Stimulated activated naive CD4-positive, alpha-beta T cell (primary cell): ENCODE measurements at regions not wholly inside any gene's neighbourhood (a gene's known extent, or its start where the extent isn't known, plus 50 kb on each side); places are given as distances from the start of the nearest gene placed in this dataset.

Experiments used
- DNase-seq, 6 experiments: peaks; one replicate each; lab custom pipeline; 2025; lab: John Stamatoyannopoulos, UW

DNA sequence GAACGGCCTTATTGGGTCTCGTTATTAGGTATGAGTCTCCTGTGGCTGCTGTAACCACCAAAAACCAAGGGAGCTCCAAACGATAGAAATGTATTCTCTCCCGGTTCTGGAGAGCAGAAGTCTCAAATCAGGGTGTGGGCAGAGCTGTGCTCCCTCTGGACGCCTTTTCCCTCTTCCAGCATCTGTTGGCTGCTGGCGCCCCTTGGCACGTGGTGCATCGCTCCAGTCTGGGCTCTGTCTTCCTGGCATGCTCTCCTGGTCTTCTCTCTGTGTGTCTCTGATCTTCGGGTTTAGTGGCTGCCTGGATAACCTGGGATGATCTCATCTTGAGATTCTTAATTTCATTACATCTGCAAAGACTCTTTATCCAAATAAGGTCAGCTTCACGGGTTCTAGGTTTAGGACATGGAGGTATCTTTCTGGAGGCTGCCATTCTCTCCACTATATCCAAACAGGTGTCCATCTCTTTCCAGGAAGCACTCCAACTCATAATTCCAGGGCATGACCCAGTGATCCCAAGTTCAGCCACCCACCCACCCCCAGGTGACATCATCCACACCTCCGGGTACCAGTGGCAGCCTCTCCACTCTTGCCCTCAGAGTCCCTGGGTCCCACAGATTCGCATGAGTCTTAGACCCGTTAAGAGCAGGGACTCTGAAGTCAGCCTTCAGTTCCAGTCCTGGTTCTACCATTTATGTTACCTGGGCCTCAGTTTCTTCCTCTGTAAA lies 145.5 kb upstream of the FOXF1 start:
- no peak for DNase-seq

DNA sequence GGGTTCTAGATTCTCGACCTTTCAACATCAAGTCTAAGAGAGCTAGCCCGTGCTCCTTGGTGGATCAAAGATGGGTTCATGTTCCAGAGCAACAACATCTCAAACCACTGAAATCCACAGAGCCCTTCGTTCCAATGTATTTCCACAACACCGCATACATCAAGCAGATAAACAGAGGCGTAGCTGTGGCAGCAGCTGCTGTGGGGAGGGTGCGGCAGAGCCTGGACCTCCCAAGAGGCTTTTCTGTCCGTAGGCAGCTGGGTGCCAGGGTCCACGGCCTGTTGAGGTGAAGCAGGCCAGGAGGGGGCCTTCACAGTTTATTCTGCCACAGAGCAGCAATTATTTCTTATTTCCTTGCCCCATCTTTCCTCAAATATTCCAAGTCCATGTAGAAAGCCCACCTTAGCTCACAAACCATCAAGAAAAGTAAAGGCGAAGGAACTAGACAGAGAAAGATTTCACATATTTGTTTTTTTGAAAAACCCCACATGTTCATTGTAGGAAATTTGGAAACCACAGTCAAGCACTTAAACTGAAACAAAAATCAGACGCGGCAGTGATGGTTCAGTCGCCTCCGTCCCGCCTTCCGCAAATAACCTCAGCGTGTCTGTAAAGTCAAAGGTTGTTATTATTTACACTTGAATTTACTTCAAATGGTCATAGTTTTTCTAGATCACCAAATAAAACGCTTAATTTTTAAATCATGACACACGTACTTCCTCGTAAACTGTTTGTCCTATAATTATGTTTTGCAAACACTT lies 144.6 kb upstream of the FOXF1 start:
- no peak for DNase-seq

DNA sequence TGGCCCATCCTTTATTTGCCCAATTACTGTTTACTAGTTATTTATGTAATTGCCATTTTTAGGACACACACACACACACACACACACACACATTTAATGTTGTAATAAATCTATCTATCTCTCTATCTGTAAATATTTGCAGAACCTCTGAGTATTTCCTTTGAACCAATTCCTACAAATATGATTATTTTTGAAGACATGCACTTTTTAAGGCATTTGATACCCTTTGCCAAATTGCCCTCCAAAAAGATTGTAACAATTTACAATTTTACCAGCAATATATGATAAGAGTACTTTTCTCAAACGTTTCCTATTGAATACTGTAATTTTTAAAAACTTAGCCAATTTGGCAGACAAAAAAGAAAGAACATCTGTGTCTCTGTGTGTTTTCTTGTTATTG lies 143.8 kb upstream of the FOXF1 start:
- DNase-seq, result no peak

DNA sequence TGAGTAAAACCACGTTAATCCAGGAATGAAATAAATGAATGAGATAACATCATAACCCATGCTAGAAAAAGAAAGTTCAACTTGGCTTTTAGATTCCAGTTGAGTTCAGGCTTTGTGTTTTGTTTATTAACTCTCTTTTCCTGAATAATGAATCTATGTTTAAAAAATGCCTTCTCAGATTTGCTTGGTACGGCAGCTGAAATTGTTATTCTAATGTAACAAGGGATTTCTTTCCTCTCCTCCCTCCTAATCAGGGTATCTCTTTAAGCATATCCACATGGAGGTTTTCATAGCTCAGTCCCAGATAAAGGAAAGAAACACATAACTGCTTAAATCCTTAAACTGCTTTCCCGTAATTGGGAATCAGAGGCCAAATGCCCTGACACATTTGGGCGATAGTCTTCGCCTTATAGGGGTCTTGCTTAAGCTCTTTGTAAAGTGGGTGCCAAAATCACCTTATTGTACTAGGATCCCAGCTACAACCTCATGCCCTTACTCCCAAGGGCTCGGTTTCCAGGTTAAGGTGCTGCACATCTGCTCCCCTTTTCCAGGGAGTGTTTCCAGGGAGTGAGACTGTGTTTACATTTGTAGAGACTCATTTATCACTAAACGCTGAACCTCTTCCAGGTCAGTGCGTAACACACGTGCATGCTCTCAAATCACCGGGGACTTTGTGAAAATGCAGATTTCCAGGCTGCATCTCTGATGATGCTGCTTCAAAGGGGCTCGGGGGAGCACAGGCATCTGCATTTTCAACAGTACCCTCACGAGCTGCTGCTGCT lies 142.8 kb upstream of the FOXF1 start:
- no peak for DNase-seq

DNA sequence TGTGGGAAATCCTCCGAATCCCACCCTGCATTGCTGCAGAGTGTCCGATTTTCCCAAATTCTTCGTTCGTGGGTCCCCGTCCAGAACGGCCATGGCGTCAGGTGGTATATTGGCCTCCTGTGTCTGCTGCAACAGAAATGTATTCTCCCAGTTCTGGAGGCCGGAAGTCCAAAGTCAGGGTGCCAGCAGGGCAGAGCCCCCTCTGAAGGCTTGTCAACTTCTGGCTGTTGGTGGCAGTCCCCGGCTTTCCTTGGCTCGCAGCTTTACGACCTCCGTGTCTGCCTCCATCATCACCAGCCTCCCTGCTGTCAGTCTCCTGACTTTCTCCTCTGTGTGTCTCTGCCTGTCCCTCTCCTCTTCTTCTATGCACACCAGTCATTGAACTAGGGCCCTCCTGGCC lies 142.1 kb upstream of the FOXF1 start:
- no peak for DNase-seq

DNA sequence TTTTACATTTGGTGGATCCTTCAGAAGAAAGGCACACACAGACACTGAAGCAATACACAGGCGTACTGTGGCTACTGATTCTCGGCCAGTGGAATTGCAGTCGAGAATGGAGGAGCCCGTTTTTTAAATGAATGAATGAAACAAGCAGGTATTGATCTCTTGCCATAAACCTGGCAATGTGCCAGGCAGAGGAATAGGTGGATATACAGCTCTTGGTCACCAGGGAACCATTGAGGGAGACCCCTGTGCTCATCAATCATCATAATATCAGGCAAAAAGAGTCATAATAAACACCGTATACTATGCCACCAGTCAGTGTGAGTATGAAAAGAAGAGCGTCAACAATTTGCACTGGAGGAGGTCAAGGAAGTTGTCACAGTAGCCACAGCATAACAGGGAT lies 140.3 kb upstream of the FOXF1 start:
- no peak for DNase-seq

DNA sequence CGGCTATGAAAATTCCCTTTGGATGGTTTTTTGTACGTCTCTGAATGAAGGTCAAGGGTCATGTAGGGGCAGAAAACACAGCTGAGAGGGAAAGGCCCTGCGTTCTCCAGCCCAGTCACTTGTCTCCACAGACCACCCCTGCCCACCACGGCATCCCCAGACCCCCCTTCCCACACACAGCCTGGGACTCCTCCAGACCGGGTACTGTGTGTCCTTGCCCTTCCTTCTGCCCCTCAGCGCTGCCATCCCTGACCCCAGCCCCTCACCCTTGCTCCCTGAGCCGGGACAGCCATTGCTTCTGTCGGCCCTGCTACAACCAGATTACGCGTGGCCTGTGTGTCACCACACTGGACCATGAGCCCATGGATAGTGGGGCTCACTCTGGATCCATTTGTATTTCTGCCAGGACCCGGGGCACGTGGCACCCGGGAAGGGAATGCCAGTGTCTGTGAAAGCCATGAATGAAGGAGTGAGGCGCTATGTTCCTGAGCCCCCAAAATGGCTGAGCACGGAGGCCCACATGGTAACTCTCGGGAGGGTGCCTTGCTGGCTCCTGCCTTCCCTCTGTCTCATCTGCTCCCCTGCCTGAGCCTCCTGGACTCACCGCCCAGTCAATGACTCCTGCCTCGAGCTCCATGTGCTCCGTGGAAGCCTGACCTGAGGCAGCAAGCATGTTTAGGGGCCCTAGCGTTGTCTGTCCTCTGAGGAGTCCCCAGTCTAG lies 139.1 kb upstream of the FOXF1 start:
- no peak for DNase-seq

DNA sequence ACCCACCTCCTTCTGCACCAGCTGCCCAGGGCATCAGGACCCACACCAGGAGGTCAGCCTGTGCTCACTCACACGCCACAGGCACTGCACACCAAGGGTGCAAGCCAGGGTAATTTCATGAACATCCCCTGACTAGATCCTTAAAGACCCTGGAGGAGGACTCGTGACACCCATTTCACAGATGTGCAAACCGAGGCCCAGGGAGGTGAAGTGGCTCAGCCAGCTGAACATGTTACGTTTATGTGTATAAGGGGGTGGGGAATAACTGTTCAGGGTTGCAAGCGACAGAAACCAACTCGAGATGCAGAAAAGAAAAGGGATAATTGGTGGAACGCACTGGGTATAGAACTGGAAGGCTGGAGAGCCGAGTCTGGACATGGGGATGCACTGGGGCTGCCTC lies 138.1 kb upstream of the FOXF1 start:
- no peak for DNase-seq

DNA sequence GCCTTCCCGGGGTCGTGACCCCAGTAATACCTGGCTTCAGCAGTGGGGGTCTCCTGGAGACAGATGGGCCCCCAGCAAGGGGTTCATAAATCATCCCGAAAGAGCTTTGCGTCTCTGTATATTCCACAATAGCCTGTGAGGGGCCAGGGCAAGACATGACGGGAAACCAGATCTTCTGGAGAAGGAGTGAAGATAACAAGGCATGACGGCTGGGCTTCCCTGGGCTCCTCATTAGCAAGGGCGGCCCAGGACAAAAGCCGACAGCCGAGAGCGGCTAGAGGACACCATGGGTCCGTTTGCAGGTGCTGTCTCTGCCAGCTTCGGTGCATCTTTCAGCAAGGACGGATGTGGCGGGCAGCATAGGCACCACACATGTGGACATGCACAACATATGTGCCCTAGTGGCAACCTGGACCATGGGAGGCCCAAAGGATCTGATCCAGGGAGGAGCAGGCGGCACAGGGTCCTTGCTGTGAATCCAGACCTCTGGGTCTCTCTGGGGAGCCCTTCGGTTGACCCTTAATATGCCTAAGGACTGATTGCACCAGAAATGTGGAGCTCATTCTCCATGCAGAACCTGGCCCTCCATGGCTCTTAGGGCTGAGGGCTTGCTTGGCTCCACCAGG lies 136.9 kb upstream of the FOXF1 start:
- no peak for DNase-seq

DNA sequence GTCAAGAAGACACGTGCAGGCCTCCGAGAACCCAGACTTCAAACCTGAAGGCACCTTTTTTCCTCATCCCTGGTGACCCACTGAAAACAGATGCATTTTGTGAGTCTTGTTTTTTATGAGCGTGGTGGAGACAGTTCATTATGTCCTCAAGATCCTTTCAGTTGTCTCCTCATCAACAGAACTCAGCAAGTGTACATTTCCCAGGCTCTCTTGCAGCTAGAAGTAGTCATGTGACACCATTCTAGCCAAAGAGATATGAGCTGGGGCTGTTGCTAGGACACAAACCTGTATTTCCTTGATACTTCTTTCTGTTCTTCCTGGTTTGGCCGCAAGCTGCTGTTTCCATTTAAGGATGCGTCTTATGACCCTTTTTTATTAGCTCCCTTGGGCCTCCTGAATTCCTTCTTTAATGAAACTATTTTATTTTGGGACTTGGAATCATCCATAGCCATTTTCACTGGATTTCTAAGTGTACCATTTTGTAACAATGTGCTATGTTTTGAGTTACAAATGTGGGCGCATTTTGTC lies 135.7 kb upstream of the FOXF1 start:
- no peak for DNase-seq

DNA sequence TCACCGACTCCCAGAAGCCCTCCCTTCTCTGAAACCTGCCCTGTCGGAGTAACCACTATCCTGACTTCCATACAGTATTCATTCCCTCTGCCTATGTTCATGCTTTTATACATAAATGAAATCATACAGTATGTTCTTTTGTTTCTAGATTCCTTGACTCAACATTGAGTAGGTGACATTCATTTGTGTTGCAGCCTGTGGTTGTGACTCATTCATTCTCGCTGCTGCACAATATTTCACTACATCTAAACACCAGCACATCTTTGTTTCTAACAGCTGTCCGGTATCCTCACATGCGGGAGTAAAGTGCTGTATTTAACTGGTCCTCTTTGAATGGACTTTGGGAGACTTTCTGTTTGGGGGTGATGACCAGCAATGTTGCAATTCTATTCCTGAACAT lies 135.0 kb upstream of the FOXF1 start:
- no peak for DNase-seq

DNA sequence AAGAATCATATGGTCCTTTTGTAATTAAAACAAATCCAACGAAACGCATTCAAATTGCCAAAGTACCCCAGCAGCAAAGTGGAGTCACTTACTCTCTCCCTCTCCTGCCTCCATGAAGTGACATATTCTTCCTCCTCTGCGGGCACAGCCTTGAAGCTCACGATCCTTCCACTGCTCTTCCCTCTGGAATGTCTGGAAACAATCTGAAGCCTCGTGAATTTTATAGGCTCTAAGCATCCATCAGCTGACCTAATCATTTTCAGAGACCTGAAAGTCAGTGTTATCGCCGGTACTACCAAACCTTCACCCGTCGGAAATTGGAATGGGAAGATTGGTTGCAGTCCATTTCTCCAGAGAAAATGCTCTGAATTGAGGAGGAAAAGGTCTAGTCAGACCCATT lies 134.5 kb upstream of the FOXF1 start:
- DNase-seq, result no peak

DNA sequence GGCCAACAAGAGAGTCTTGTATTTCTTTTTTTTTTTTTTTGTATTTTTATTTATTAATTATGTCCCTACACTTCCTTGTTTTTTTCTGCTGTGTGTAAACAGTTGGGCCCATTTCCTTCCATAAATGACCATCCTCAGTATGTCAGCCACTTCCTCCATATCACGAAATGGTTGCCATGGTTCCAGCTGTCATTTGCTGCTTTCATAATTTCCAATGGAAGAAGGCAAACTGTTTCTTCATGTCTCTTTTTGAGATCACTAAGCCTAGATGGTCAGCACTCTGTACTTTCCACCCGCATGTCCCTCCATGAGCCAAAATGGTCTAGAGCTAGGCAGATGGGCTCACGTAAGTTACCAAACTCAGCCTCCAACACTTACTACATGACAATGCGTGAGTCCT lies 133.5 kb upstream of the FOXF1 start:
- DNase-seq, result no peak

DNA sequence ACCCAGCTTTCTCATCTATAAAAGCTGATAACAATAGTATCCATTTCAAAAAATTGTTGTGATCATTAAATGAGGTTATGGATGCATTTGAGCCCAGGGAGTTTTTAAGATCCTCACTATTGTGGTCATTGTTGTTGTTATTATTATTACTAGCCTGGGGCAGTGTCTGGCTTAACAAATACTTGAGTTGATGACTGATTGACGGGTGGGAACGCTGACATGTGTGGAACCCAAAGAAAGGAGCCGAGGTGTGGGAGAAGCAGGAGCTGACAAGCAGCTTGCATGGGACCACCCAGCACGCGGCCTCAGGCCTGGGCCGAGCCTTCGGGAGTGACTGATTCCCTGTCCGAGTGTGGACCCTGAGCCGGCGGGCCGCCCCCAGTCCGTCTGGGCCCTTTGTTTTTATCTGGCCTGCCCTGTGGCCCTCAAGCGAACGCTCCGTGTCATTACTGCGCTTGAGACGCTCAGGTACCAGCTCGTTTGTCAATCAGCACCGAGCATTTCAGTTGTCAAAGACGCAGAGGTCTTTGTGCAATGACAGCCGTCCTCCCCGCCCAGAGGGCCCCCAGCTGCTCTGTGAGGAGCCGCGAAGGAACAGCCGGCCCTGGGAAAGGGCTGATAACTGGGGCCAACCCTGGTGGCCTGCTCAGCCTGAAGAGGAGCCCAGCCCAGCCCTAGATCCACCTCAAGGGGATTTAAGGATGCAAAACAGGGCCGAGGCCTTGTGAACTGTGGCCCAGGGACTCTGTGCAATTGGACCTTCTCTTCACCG lies 132.9 kb upstream of the FOXF1 start:
- DNase-seq, result no peak

DNA sequence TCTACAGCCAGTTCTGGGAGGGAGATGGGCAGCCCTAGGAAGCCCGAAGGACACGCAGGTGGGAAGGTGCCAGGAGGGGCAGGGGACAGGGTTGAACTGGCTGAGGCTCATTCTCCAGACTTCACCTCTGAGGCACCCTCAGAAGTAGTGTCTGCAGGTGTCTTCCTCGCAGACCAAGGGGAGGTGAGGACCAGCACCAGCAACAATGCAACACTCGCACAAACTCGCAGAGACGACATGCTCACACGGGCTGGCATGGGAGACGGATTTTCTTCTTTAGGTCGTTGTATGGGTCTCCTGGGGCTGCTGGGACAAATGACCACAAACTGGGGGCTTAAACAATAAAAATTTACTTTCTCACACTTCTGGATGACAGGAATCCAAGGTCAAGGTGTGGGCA lies 132.2 kb upstream of the FOXF1 start:
- no peak for DNase-seq

DNA sequence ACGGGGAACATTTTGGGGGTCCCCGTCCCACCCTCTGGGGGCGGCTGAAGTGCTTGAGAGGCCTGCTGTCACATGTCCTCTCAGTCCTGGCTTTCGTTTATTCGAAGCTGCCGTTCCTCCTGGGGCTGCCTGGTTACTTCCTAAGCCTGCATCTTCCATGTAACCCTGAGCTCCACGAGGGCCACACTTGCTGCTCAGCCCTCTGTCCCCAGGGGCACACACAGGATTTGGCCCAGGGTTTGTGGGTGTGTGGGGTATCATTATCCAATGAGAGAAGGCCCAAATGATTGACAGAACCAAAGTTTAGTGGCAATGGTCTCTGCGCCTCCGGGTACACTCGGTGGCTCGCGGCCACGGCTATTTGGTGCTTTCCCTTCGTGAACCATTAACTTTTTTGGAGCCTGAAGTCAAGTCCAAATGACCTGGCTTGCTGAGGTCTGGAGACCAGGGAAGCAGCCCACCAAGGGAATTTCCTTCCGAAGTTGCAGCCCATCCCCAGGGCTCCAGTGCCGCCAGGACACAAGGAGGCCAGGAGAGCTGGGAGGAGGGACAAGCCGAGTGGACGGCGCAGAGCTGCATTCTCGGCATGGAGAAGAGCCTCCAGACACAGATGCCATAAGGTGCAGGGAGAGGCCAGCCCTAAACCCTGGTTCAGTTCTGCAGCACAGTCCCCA lies 131.4 kb upstream of the FOXF1 start:
- DNase-seq, result no peak

DNA sequence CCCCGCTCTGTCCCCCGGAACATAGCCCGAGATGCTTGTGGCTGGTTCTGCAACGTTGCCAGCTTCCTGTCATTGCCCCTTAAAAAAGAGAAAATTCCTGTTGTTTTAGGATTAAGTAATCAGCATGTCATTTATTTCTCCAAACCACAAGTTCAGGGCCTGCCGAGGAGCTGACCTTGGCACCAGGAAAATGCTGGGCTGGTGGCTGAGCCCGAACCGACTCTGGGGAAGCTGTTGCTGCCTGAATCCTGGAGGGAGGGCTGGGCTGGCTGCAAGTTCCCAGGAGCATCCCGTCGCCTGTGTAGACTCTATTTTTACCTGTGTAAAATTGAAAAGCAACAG lies 130.9 kb upstream of the FOXF1 start:
- no peak for DNase-seq

DNA sequence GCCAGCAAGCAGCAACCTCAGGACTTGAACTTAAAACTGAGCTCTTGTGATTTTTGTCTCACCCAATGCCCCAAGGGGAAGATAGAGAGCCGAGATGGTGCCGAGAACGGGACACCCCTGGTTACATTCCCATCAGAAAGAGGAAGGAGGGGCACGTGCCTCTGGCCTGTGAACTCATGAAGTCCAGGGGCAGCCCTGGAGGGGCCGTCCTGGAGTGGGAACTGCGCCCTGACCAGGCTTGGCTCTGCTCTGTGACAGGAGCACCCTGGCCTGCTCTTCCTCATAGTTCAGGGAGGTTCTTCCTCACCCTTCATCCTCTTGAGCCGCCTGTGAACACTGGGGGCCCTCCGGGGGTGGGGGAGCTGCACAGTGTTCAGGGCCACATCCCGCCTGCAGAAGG lies 130.3 kb upstream of the FOXF1 start:
- no peak for DNase-seq

DNA sequence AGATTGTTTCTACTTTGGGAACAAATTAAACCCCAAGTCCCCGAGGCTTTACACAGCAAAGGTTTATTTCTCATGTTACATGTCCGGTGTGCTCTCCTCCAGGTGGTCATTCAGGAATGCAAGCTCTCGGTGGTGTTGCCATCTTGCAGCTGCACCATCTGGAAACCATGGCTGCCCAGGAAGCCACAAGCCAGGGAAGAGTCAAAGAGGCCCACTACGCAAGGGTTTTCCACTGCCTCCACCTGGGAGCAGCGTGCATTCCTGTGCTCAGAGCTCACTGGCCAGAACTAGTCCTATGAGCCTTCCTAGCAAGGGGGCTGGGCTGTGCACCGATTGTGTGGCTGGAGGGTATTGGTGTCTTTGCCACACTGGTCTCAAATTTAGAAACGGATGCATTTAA lies 128.8 kb upstream of the FOXF1 start:
- DNase-seq, result no peak

DNA sequence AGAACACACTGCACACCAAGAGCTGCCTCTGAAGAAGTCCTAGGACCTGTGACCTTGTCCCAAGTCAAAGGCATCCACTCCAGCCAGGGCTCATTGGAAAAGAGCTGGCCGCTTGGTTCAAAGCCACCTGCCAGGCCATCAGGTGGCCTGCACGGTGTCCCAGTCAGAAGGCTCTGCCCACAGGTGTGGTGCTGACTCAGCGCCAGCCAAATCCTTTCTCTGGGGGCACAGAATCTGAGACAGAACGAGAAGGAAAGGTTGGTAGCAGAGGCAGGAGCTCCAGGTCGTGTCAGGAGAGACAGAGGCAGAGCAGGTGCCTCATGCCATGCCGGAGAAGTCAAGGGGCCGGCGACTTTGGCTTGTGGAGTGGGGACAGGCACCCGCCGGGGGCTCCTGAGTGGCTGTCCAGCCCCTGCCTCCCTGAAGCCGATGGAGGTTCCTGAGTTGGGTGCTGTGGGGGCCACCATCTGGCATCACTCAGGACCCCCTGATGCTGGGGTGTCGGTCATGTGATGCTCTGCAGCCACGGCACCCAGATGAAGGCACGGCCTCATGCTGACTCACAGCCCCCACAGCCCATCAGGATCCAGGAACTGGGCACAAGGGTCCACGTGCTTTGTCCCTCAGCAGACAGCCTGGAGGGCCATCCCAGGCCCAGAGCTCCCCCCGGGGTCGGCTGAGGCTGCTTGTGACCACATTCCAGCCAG lies 128.1 kb upstream of the FOXF1 start:
- no peak for DNase-seq
